Astrocyte (in vitro differentiated cells and primary cell): ENCODE measurements at regions not wholly inside any gene's neighbourhood (a gene's known extent, or its start where the extent isn't known, plus 50 kb on each side); places are given as distances from the start of the nearest gene placed in this dataset.

Source experiments
- DNase-seq: peaks from one replicate; pipeline ENCODE4 v3.0.0-alpha.2; 2010; ENCODE audit warnings: low read depth
- FAIRE-seq: peaks from 2 replicates; lab custom pipeline; 2011; peaks lifted over from hg19 to GRCh38; lab: Jason Lieb, UNC
- H2AFZ ChIP-seq: 2 replicates; pipeline ENCODE4 v1.6.0; 2012; ENCODE audit warnings: low read depth, low read length, inconsistent platforms
- H3K27ac ChIP-seq: 2 replicates; pipeline ENCODE4 v1.5.1; 2011; ENCODE audit warnings: low read depth, low read length, inconsistent platforms
- H3K27me3 ChIP-seq: 2 replicates; pipeline ENCODE4 v1.6.0; 2011; ENCODE audit warnings: low read length, inconsistent platforms; ENCODE audit not compliant: insufficient read depth
- H3K36me3 ChIP-seq: 2 replicates; pipeline ENCODE4 v1.5.1; 2011; ENCODE audit warnings: low read length, inconsistent platforms; ENCODE audit not compliant: insufficient read depth
- H3K4me1 ChIP-seq: 2 replicates; pipeline ENCODE4 v1.5.1; 2011; ENCODE audit warnings: low read length, inconsistent platforms; ENCODE audit not compliant: insufficient read depth
- H3K4me2 ChIP-seq: 2 replicates; pipeline ENCODE4 v1.6.0; 2012; ENCODE audit warnings: low read length, inconsistent platforms
- H3K4me3 ChIP-seq: 2 replicates; pipeline ENCODE4 v1.5.1; 2011; ENCODE audit warnings: low read depth, mild to moderate bottlenecking, low read length, inconsistent platforms; ENCODE audit not compliant: insufficient read depth
- H3K79me2 ChIP-seq: 2 replicates; pipeline ENCODE4 v1.6.0; 2012; ENCODE audit warnings: mild to moderate bottlenecking, low read length, inconsistent platforms; ENCODE audit not compliant: insufficient read depth
- H3K9ac ChIP-seq: 2 replicates; pipeline ENCODE4 v1.6.0; 2012; ENCODE audit warnings: mild to moderate bottlenecking, low read length, inconsistent platforms
- H3K9me3 ChIP-seq: 2 replicates; pipeline ENCODE4 v1.5.1; 2012; ENCODE audit warnings: low read depth, mild to moderate bottlenecking, low read length, inconsistent platforms; ENCODE audit not compliant: insufficient read depth
- H4K20me1 ChIP-seq: 2 replicates; pipeline ENCODE4 v1.6.0; 2012; ENCODE audit warnings: low read length, inconsistent platforms; ENCODE audit not compliant: insufficient read depth
- H3K27ac Mint-ChIP-seq: one replicate; pipeline ENCODE4 v1.8.0; 2021; ENCODE audit warnings: mild to moderate bottlenecking, mixed read lengths; ENCODE audit not compliant: unreplicated experiment
- H3K27me3 Mint-ChIP-seq: one replicate; pipeline ENCODE4 v1.8.0; 2021; ENCODE audit warnings: low read depth, mixed read lengths; ENCODE audit not compliant: unreplicated experiment
- H3K36me3 Mint-ChIP-seq: one replicate; pipeline ENCODE4 v1.8.0; 2021; ENCODE audit warnings: low read depth, mixed read lengths; ENCODE audit not compliant: unreplicated experiment
- H3K4me1 Mint-ChIP-seq: one replicate; pipeline ENCODE4 v1.8.0; 2021; ENCODE audit warnings: low read depth, mixed read lengths; ENCODE audit not compliant: unreplicated experiment
- H3K4me3 Mint-ChIP-seq: one replicate; pipeline ENCODE4 v1.8.0; 2021; ENCODE audit warnings: mild to moderate bottlenecking, moderate library complexity, mixed read lengths; ENCODE audit not compliant: unreplicated experiment
- H3K9me3 Mint-ChIP-seq: one replicate; pipeline ENCODE4 v1.8.0; 2021; ENCODE audit warnings: mild to moderate bottlenecking, mixed read lengths; ENCODE audit not compliant: unreplicated experiment
- CTCF ChIP-seq: IDR thresholded peaks from 2 replicates; pipeline ENCODE4 v1.5.1; 2011; ENCODE audit warnings: low read depth, mild to moderate bottlenecking, inconsistent platforms, low read length, moderate library complexity; ENCODE audit not compliant: insufficient read depth
- EZH2 ChIP-seq: IDR thresholded peaks from 2 replicates; pipeline ENCODE4 v1.6.1; 2012; ENCODE audit warnings: mild to moderate bottlenecking, low read length, inconsistent platforms; ENCODE audit not compliant: insufficient read depth

- no peaks in the 10 kb centered on the region for H3K4me1 ChIP-seq
- H3K79me2 ChIP-seq, result no peaks in the 10 kb centered on the region
- FAIRE-seq, result no peak
- Mint-ChIP-seq H3K4me1 (no peaks in the 10 kb centered on the region), H3K4me3 (no peak overlapping the region), H3K36me3 (no peaks in the 10 kb centered on the region), H3K27ac (no peak overlapping the region), H3K27me3 (no peaks in the 10 kb centered on the region), H3K9me3 (no peaks in the 10 kb centered on the region)
- H3K4me3 ChIP-seq, result no peak overlapping the region
- no peaks in the 10 kb centered on the region for H3K27me3 ChIP-seq
- H3K9me3 ChIP-seq, result no peaks in the 10 kb centered on the region
- H4K20me1 ChIP-seq, result no peaks in the 10 kb centered on the region
- no peak overlapping the region for H3K9ac ChIP-seq
- no peaks in the 10 kb centered on the region for H3K36me3 ChIP-seq
- no peak overlapping the region for H3K4me2 ChIP-seq
- H3K27ac ChIP-seq, result no peak overlapping the region
- no peak for DNase-seq
- no peak overlapping the region for H2AFZ ChIP-seq
- no peak for TF ChIP-seq EZH2
- no peak for TF ChIP-seq CTCF
Measured at GRCh38 chr5:162384225-162384624, 316.7 kb downstream of the GABRG2 start.

GRCh38 chr5:162391833-162392232 is 324.3 kb downstream of the GABRG2 start:
- no peaks in the 10 kb centered on the region for H3K27me3 Mint-ChIP-seq
- Histone ChIP-seq H4K20me1 (no peaks in the 10 kb centered on the region), H3K27ac (no peak overlapping the region), H3K9me3 (peaks cover 5% of the 10 kb centered on the region), H3K4me1 (no peaks in the 10 kb centered on the region), H3K36me3 (no peaks in the 10 kb centered on the region), H3K27me3 (no peaks in the 10 kb centered on the region), H3K79me2 (no peaks in the 10 kb centered on the region), H3K9ac (no peak overlapping the region), H3K4me3 (no peak overlapping the region), H3K4me2 (no peak overlapping the region), H2AFZ (no peak overlapping the region)
- no peaks in the 10 kb centered on the region for H3K36me3 Mint-ChIP-seq
- no peak overlapping the region for H3K4me3 Mint-ChIP-seq
- H3K27ac Mint-ChIP-seq, result no peak overlapping the region
- TF ChIP-seq EZH2, result no peak
- no peak for TF ChIP-seq CTCF
- FAIRE-seq (no peak), DNase-seq (no peak)
- H3K4me1 Mint-ChIP-seq, result no peaks in the 10 kb centered on the region
- peaks cover 2% of the 10 kb centered on the region for H3K9me3 Mint-ChIP-seq

- no peaks in the 10 kb centered on the region for H3K27me3 Mint-ChIP-seq
- no peaks in the 10 kb centered on the region for H3K27me3 ChIP-seq
- no peak overlapping the region for H3K27ac ChIP-seq
- H3K36me3 ChIP-seq, result no peaks in the 10 kb centered on the region
- H3K4me2 ChIP-seq, result no peak overlapping the region
- no peak overlapping the region for H3K4me3 ChIP-seq
- H3K9me3 Mint-ChIP-seq, result peaks cover 2% of the 10 kb centered on the region
- H4K20me1 ChIP-seq, result no peaks in the 10 kb centered on the region
- no peak overlapping the region for H3K4me3 Mint-ChIP-seq
- H3K9ac ChIP-seq, result no peak overlapping the region
- H2AFZ ChIP-seq, result no peak overlapping the region
- TF ChIP-seq CTCF (no peak), EZH2 (no peak)
- no peaks in the 10 kb centered on the region for H3K79me2 ChIP-seq
- H3K36me3 Mint-ChIP-seq, result no peaks in the 10 kb centered on the region
- H3K4me1 Mint-ChIP-seq, result no peaks in the 10 kb centered on the region
- H3K27ac Mint-ChIP-seq, result no peak overlapping the region
- H3K4me1 ChIP-seq, result no peaks in the 10 kb centered on the region
- H3K9me3 ChIP-seq, result peaks cover 5% of the 10 kb centered on the region
- DNase-seq (no peak), FAIRE-seq (no peak)
Measured at GRCh38 chr5:162392336-162392735, 324.8 kb downstream of the GABRG2 start.
